CD4-positive, alpha-beta T cell treated with Interleukin-15 for 4 hours (primary cell): ENCODE measurements at regions not wholly inside any gene's neighbourhood (a gene's known extent, or its start where the extent isn't known, plus 50 kb on each side); places are given as distances from the start of the nearest gene placed in this dataset.
"Not testable (repeated sequence)": the region's sequence is repeated elsewhere in the genome, so short reads cannot be mapped to it uniquely, and the experiment has no call there.

ENCODE experiments used
- DNase-seq: peaks from one replicate; pipeline ENCODE4 v3.0.0-alpha.2; 2020; ENCODE audit warnings: low spot score

DNA sequence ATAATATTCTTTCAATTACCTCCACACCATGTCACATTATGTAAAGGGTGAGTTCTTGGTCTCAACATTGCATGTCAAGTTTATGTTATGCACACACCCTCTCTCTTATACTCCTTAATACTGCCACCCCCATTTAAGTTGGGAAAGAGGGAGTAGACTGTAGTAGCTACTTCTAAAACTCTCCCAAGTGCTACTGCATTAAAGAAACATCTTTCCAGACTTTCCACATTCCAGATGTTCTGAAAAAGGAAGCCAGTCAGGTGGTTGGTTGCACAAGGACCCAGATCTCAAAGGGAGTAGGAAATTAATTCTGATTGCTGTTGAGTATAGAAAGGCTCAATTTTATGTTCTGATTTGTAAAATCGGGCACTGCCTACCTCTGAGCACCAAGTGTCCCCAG, 419.5 kb downstream of the CD83 start:
- DNase-seq = no peak

DNA sequence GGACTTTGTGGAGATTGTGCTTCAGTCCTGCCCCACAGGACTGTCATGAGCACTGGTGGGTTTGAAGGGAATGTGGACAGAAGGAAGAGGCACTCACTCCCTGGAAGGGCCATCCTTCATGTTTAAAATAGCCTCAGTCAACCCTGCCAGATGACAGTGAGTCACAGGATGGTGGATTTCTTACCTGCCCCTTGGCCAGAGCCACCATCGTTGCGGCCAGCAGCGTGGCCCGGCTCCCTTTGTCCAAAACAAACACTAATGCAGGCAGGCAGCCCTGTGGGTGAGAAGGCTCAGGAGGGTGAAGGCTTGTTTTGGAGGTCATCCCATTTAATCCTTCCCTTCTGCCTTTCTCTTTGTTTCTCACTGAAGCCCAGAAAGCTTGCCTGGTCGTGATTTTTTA, 422.7 kb downstream of the CD83 start:
- DNase-seq = no peak

DNA sequence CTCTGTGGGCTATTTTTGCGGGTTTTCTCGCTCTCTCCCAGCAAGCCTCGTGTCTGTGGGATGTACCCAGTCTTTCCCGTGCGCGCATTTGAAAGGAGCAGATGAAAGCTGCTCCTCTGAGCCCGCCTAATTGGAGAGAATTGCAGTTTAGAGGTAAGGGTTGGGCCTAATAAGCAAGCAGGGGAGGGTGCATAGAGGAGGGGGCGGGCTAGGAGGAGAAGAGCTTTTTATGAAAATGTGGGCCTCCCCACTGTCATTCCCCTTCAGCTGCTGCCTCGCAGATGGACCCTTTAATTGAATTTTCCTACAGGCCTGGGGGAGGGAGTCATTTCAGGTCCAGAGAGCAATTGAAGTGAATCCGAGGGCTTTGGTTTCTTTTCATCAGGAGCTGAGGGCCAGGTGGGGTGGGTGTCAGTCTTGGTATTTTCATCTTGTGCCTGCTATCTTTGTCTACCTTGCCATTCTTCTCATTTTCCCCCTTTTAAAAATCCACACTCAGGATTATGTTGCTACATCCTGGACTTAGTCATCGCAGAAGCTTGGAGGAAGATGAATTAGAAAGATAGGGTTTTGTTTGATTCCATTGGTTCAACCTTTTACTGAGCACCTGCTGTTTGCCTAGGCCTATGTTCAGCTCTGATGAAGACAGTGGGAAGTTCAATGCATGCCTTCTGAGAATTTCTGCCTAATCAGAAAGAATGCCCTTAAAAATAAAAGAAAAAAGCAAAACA, 423.4 kb downstream of the CD83 start:
- no peak for DNase-seq

DNA sequence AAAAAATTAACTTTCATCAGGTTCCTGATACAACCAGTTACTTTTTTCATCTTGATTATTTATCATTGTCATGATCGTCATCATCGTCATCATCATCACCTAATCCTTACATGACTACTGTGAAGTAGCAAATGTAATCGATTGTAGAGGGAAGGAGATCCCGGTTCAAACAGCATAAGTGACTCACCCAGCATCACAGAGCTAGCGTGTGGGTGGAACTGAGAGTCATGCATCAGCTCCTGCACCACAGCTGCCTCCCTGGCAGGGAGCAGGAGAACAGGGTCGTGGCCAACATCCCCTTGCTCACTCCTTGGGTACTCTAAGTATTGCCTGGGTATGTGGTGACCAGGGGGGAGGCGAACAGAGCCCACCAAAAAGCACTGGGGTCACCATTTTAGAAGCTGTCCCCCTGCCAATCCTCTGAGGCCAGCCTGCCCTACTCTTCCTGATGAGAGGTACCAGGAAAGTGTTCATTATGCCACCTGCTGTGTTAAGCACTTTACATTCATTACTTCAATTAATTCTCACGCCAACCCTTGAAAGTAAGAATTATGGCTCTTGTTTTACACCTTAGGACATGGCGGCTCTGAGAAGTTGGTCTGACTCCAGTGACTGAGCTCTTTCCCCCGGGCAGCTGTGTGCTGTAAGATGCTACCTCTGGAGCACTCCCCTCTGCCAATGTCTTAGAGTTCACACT, 425.2 kb downstream of the CD83 start:
- DNase-seq = no peak

DNA sequence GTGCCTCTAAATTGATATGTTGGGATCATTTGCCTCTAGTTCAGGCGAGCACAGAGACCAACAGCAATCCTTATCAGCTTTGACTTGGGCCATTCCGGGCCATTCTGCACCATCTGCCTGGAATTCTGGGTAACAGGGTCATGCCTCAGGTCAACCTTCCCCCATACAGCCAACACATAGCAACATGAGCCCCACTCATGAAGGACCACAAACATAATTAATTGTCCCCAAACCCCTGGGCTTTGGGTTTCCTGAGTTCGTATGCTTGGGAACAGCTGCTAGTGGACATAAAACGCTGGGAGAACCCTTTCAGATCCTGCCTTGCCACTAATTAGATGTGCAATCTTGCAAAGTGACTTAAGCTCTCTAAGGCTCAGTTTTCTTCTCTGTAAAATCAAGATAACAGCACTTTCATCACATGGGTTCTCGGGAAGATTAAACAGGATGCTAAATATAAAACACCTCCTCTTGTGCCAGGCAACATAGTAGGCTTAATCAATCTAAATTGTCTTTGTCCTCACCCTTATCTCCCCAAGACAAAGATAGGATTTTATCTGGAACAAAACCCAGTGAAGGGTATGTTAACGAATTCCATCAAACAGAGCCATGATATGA, 426.5 kb downstream of the CD83 start:
- DNase-seq = no peak

DNA sequence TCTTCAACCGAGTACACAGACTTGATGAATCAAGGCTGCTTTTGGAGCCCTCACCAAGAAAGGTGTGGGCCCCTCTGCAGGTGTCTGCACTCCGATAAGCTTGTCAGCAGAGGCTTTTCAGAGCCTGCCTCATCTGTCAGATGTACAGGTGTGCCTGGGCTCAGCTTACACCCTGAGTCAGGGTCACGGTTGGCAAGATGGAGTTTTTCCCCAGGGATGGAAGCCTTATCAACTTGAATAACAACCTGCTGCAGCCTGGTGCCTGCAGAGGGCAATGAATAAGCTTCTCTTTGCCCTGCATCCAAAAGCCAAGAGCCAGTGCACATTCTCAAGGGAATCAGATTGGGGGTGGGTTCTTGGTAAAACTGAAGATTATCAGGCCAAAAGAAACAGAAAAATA, 427.1 kb downstream of the CD83 start:
- no peak for DNase-seq

DNA sequence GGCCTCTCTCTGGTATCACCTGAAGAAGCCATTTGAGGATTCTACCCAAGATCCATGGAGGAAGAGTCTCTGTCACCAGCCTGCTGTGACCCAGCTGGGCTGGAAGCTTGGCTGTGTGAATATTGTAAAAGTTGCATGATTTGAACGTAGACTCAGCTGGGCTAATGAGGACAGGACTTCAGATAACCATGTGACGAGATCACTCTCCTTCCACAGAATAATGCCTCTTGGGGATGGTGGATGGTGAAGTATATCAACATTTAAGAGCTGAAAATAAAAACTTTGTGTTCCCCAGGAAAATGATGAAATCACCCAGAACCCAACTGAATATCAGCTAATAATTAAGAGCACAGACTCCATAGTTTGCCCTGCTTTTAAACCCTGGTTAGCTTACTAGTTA, 427.9 kb downstream of the CD83 start:
- DNase-seq = no peak

DNA sequence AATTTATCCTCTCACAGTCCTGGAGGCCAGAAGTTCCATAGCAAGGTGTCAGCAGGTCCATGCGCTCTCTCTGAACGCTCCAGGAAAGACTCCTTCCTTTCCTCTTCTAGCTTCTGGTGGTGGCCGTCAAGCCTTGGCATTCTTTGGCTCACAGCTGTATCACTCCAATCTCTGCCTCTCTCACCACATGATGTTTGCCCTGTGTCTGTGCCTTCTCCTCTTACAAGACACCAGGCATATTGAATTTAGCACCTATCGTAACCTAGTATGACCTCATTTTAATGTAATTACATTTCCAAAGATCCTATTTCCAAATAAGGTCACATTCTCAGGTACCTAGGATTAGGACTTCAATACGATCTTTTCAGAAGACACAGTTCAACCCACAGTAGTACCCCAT, 428.5 kb downstream of the CD83 start:
- no peak for DNase-seq

DNA sequence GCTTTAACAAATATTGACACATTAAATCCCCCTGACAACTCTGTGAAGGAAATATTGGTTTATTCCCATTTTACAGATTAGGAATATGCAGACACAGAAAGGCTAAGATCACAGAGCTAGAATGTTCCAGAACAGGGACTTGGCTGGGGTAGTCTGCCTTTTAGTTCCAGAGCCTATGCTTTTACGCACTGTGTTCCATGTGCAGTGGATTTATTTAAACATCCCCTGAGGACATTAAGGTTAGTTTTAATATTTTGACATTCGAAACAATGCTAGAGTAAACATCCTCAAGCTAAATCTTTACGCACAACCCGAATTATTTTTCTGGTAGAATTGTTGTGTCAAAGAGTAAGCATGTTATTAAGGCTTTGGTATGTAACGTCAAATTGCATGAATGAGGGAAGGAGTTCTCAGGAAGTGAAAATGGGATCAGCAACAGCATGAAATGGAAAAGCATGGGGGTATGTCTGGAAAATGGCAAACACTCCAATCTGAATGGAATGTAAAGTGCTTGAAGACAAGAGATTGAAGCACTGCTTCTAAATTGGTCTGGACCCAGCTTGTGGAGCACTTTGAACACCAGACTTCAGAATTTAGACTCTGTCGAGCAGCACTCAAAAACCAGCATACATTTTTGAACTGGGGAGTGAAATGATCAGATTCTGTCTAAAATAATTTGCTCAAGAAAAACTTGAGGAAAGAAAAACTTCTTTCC, 429.9 kb downstream of the CD83 start:
- no peak for DNase-seq

DNA sequence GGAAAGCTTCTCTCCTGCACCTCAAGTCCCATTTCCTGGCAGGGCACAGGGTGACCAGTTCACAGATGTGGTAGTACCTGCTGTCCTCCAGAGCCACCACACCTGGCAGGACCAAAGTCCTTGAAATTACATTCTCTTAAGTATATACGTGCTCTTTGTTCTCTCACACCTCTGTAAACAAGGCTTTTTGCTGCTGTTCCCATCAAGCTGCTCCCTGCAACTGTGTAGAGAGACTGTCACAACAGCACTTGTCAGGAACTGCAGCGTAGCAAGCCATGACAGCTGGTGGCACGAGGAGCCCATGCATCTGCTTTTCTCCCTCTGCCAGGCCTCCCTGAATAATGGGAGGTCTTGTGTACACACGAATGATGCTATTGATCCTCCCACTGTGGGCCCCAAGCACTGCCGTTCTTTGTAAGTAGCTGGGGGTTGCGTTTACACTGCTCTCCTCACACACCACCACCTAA, 431.8 kb downstream of the CD83 start:
- DNase-seq = no peak

DNA sequence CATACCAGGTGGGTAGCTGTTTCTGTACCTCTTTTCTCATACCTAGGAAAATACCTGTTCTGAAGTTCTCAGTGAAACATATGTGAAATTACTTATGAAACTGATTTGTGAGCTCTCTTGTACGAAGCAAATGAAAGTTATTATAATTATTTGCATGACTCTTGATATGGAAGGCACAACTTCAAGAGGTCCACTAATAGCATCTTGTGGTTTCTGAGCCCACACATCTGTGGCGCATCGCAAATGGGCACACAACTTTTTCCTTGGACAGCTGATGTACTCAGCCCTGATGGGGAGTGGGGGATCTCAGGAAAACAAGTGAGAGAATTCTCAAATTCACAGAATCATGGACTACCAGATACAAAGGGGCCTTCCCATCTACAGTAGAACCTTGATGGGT, 432.3 kb downstream of the CD83 start:
- no peak for DNase-seq

DNA sequence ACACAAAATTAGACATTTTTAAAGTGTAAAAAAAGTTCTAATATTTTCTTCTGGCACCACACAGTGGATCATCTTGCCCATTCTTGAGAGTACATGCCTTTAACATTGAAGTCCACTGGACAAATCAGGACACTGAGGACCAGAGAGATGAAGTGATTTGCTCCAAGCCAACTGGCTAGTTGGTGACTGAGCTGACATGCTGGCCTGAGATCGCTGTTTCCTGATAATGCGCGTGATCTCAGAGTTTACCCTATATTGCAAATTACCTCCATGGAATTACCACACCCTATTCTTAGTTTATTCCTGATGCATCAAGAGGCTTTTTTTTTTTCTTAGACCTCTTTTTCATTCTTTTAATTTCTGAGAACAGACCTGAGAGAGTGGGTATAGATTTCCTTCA, 432.8 kb downstream of the CD83 start:
- no peak for DNase-seq

DNA sequence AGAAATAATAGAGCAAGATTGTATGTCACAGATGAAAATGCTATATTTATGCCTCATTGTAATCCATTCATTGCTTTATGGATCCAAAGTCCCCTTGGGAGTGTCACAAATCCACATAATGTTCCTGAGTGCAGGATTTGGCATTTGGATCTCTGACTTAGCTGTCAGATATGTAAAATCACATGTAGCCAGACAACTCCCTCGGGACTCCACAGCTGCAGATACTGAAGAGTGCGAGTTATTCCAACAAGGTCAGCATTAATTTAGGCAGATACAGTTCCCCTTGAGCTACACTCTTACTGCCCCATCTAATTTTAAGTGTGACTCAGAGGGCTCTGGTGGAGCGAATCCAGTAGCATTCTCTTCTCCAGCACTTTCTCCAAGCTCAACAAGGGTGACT, 433.2 kb downstream of the CD83 start:
- DNase-seq = no peak

DNA sequence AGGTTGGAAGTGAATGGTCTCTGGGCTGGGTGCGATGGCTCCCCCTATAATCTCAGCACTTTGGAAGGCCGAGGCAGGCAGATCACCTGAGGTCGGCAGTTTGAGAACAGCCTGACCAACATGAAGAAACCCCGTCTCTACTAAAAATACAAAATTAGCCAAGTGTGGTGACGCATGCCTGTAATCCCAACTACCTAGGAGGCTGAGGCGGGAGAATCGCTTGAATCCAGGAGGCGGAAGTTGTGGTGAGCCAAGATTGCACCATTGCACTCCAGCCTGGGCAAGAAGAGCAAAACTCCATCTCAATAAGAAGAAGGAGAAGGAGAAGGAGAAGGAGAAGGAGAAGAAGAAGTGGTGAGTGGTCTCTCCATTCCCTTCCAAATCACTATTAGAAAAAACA, 434.0 kb downstream of the CD83 start:
- not testable (repeated sequence) for DNase-seq

DNA sequence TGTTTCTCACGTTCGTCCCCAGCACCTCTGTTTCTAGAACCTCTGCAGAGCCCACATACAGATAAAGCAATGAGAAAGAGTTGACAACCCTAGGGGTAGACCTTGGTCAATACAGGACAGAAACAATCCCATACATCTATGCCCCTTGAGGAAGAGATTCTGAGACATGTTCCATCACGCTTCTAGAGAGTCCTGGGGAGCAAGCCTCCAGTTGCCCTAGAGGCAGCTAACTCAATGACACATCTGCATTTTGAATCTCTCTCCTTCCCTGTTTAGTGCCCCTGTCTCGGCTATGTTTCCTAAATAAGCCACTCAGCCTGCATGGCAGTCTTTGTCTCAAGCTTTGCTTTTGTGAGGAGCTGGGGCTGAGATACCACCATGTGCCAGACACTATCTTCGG, 435.3 kb downstream of the CD83 start:
- DNase-seq = no peak

DNA sequence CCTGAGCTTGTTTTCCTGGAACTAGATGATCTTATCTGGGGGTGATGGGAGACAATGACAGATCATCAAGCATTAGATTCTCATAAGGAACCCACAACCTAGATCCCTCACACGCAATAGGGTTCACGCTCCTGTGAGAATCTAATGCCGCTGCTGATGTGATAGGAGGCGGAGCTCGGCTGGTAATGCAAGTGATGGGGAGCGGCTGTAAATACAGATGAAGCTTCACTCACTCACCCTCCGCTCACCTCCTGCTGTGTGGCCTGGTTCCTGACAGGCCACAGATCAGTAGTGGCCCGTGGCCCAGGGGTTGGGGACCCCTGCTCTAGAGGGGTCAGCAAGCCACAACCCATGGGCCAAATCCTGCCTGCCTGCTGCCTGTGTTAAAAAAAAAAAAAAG, 435.9 kb downstream of the CD83 start:
- no peak for DNase-seq

DNA sequence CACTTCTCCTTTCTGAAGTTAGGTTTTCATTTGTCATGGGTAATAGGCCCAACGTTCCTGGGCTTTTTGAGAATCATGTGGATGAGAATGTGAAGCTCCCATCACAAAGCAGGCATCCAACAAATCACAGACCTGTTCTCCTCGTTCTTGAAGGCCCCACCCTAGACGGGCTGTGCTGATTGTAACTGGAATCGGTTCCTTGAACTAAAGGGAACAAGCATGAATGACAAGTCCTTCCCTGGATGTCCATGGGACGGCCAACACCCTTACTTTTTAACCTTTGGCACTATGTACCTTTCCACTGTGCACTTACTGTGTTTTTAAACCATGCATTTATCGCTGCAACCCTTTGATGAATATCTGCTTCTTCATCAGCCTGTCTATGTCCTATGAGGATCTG, 438.2 kb downstream of the CD83 start:
- no peak for DNase-seq

DNA sequence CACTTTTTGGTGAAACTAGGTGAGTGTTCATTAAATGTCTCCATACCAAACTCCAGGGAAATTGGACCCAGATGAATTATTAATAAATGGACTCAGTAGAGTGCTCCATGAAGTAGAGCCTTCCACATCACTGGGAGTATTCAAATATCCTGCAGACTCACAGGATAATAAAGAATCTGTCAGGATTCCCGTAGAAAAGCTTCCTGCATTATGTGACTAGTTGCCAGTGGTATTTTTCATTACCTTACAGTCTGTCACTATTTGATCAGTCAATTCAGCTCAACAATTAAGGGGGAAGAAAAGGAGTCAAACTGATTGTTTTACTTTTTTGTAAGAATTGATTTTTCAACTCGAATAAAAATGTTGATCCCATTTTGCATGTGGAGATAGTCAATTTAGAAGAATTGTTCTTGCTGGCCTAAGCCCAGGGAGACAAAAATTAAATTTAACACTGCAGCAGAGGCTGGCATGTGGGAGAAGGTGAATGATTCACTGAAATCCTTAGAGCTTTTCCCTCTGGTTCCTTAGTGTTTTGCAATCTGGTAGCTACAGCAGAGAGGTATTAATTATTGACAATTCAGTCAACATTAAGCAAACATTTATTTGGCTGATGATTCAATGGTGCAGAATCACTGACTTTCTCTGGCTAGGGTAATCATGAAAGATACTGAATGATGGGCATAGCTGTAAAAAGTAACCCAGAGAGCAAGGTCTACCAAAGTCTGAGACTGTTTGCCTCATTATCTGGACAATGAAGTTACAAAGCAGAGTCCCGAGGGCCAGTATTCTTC, 442.4 kb downstream of the CD83 start:
- no peak for DNase-seq

DNA sequence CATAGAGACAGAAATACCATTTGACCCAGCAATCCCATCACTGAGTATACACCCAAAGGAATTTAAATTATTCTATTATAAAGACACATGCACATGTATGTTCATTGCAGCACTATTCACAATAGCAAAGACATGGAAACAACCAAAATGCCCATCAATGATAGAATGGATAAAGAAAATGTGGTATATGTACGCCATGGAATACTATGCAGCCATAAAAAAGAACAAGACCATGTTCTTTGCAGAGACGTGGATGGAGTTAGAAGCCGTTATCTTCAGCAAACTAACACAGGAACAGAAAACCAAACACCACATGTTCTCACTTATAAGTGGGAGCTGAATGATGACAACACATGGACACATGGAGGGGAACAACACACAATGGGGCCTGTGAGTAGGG, 444.0 kb downstream of the CD83 start:
- not testable (repeated sequence) for DNase-seq

DNA sequence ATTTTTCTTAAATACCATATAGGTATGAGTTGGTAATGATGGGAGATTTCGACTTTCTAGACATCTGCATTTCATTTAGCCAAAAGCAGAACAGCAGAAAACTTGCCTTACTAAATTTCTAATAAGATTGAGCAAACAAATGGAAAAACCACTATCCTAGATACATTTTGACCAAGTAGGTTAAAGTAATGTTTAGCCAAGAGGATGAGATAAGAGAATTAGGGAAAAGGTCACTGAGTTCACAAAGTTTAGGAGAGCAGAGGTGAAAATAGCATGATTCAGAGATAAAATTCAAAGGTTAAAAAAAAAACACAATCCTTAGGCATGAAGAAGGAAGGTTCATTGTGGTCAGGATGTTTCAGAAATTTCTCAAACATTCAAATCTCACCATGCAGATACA, 450.3 kb downstream of the CD83 start:
- DNase-seq = no peak

DNA sequence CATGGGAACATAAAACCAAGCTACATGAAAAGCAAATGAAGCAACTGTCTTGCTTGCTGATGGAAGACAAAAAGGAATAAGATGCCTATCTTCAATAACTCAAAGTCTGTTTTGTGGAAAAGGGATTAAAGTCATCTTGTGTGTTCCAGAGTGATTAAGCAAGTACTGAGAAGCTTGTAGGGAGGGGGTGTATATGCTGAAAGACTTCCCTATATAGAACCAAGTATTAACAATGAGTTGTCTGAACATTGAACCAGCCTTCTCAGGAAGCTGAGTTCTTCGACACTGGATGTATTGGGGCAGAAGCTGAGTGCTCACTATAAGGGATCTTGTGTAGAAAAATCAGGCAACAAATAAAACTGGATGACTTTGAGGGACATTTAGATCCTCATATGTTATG, 451.8 kb downstream of the CD83 start:
- no peak for DNase-seq

DNA sequence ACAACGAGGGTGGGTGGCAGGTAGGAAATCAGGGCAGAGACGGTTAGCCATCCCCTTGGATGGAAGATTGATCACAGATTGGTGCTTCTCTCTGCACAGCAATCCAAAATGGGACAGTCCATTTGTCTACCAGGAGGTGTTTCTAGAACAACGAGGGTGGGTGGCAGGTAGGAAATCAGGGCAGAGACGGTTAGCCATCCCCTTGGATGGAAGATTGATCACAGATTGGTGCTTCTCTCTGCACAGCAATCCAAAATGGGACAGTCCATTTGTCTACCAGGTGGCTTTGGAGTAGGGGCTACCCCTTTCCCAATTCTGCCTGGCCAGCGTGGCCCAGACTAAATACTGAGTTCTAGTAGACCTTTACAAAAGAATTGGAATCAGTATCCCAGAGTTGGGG, 452.3 kb downstream of the CD83 start:
- not testable (repeated sequence) for DNase-seq
